HCT116 (cell line): ENCODE measurements at regions not wholly inside any gene's neighbourhood (a gene's known extent, or its start where the extent isn't known, plus 50 kb on each side); places are given as distances from the start of the nearest gene placed in this dataset.

Source experiments
- ATAC-seq: fragments of 200-7000 bp; cut with Tn5 transposase; 2 replicates; pipeline ENCODE4 v1.9.1; 2020; ENCODE audit warnings: mild to moderate bottlenecking, moderate library complexity
- BruUV-seq: library from RNA; stranded (reverse); fragments of 400-500 nt; replicated peaks from 2 replicates; lab custom pipeline; 2021; lab: Mats Ljungman, UMichigan
- CTCF ChIA-PET: fragments of 300-600 bp; sonication (Branson Sonifier 250); formaldehyde crosslinking; loops from one replicate; lab custom pipeline; 2021; ENCODE audit warnings: antibody characterized with exemption; lab: Charles Lee
- POLR2A ChIA-PET: fragments of 300-600, 350-600 bp; sonication (Branson Sonifier 250); formaldehyde crosslinking; loops from one replicate; lab custom pipeline; 2021; ENCODE audit warnings: antibody characterized with exemption; lab: Charles Lee
- RAD21 ChIA-PET, 2 experiments: fragments of 300-600 bp; sonication (Branson Sonifier 250); formaldehyde crosslinking; loops; one replicate each; lab custom pipeline; 2023; ENCODE audit warnings: low total read pairs in 2 of 2; ENCODE audit not compliant: uncharacterized antibody in 2 of 2, unreplicated experiment in 2 of 2, low non-redundant PET in 1 of 2; lab: Charles Lee
- DNase-seq: peaks from one replicate; pipeline ENCODE4 v3.0.0-alpha.2; 2010; ENCODE audit warnings: low read depth, low spot score
- H2AFZ ChIP-seq: fragments of 200-600 bp; shearing (Covaris generic), sonication (generic); 2 replicates; pipeline ENCODE4 v1.6.1; 2017; ENCODE audit warnings: low read depth, mixed run types, mixed read lengths, antibody characterized with exemption, low read length; ENCODE audit not compliant: poor library complexity, severe bottlenecking
- H3K27ac ChIP-seq: 2 replicates; pipeline ENCODE4 v1.5.1; 2012; ENCODE audit warnings: low read depth, low read length
- H3K27me3 ChIP-seq: fragments of 200-600 bp; sonication (generic); 2 replicates; pipeline ENCODE4 v1.6.1; 2016; ENCODE audit warnings: mixed run types, low read length, mixed read lengths; ENCODE audit not compliant: insufficient read depth
- H3K36me3 ChIP-seq, 2 experiments: fragments of 200-500 bp in 1 of 2; fragments of 200-600 bp in 1 of 2; sonication (Bioruptor generic) in 1 of 2; sonication (generic) in 1 of 2; 2 replicates each; pipeline versions ENCODE4 v1.5.1 to v1.6.1; 2014 to 2016; ENCODE audit warnings: low read length in 2 of 2, inconsistent platforms in 1 of 2, mixed read lengths in 1 of 2, mixed run types in 1 of 2; ENCODE audit not compliant: insufficient read depth in 2 of 2, control insufficient read depth in 1 of 2
- H3K4me1 ChIP-seq, 2 experiments: fragments of 200-600 bp in 1 of 2; sonication (generic) in 1 of 2; 2 replicates each; pipeline versions ENCODE4 v1.5.1 to v1.6.1; 2012 to 2017; ENCODE audit warnings: low read length in 2 of 2, inconsistent platforms in 1 of 2, mild to moderate bottlenecking in 1 of 2, mixed read lengths in 1 of 2, mixed run types in 1 of 2, moderate library complexity in 1 of 2; ENCODE audit not compliant: insufficient read depth in 2 of 2, control insufficient read depth in 1 of 2
- H3K4me2 ChIP-seq: fragments of 200-600 bp; sonication (generic); 2 replicates; pipeline ENCODE4 v1.6.1; 2017; ENCODE audit warnings: mixed run types, low read length, mixed read lengths
- H3K4me3 ChIP-seq, 2 experiments: fragments of 200-600 bp in 1 of 2; sonication (generic) in 1 of 2; replicated peaks in 1 of 2; 2 replicates each; pipeline ENCODE4 v1.5.1; 2011 to 2016; ENCODE audit warnings: low read length in 2 of 2, control low read depth in 1 of 2, low read depth in 1 of 2, mild to moderate bottlenecking in 1 of 2, mixed read lengths in 1 of 2, mixed run types in 1 of 2
- H3K79me2 ChIP-seq: fragments of 200-600 bp; sonication (generic); 2 replicates; pipeline ENCODE4 v1.6.1; 2017; ENCODE audit warnings: mild to moderate bottlenecking, mixed run types, low read length, moderate library complexity, mixed read lengths; ENCODE audit not compliant: insufficient read depth
- H3K9ac ChIP-seq: fragments of 200-600 bp; sonication (generic); 2 replicates; pipeline ENCODE4 v1.6.1; 2016; ENCODE audit warnings: low read length, mixed read lengths
- H3K9me2 ChIP-seq: fragments of 200-600 bp; sonication (generic), shearing (Covaris generic); 2 replicates; pipeline ENCODE4 v1.6.1; 2017; ENCODE audit warnings: mixed run types, mild to moderate bottlenecking, moderate library complexity; ENCODE audit not compliant: insufficient read depth
- H3K9me3 ChIP-seq, 2 experiments: fragments of 200-500 bp in 1 of 2; fragments of 200-600 bp in 1 of 2; sonication (Bioruptor generic) in 1 of 2; sonication (generic) in 1 of 2; 2 replicates each; pipeline ENCODE4 v1.6.1; 2014 to 2017; ENCODE audit warnings: low read length in 2 of 2, mixed read lengths in 2 of 2, inconsistent platforms in 1 of 2, low read depth in 1 of 2, mild to moderate bottlenecking in 1 of 2, mixed run types in 1 of 2, moderate library complexity in 1 of 2; ENCODE audit not compliant: control insufficient read depth in 1 of 2, insufficient read depth in 1 of 2
- H4K20me1 ChIP-seq: fragments of 200-600 bp; sonication (generic), shearing (Covaris generic); 2 replicates; pipeline ENCODE4 v1.6.1; 2017; ENCODE audit warnings: mixed run types, mild to moderate bottlenecking, moderate library complexity; ENCODE audit not compliant: insufficient read depth
- CEBPB ChIP-seq: IDR thresholded peaks from 2 replicates; pipeline ENCODE4 v1.6.1; 2012; ENCODE audit warnings: low read depth
- EZH2phosphoT487 ChIP-seq: fragments of 200-600 bp; IDR thresholded peaks from 2 replicates; pipeline ENCODE4 v1.6.1; 2018; ENCODE audit warnings: antibody characterized with exemption, borderline replicate concordance
- POLR2A ChIP-seq: IDR thresholded peaks from 2 replicates; pipeline ENCODE4 v1.7.0; 2011; ENCODE audit warnings: borderline replicate concordance; ENCODE audit not compliant: insufficient read depth, insufficient read length; ENCODE audit errors: extremely low read depth
- REST ChIP-seq: IDR thresholded peaks from 2 replicates; pipeline ENCODE4 v1.6.1; 2012; ENCODE audit warnings: low read depth
- intact Hi-C: fragments of 100-400 bp; cut with micrococcal nuclease; formaldehyde crosslinking; loops from 2 replicates; pipeline ENCODE4 v1.10.0; 2022
- TF ChIP-seq, protein P1 (sequence below): IDR thresholded peaks from 2 replicates; pipeline ENCODE4 v1.6.1; 2011; ENCODE audit warnings: mild to moderate bottlenecking, low read length, moderate library complexity; ENCODE audit not compliant: insufficient replicate concordance; ENCODE audit errors: extremely low read depth

- H3K4me2 ChIP-seq, result no peak overlapping the region
These were observed 126.3 kb upstream of the JUN start for GRCh38 chr1:58909914-58910681.

More at GRCh38 chr1:58909914-58910681, 126.3 kb upstream of the JUN start:
- Histone ChIP-seq H3K36me3 (no peaks in the 10 kb centered on the region), H3K27ac (no peak overlapping the region), H3K79me2 (no peaks in the 10 kb centered on the region), H3K4me1 (no peaks in the 10 kb centered on the region), H3K9me2 (no peaks in the 10 kb centered on the region; the same call in 1 of the 2 replicates), H2AFZ (peak overlapping the region; percentile 4), H3K4me3 (no peak overlapping the region), H3K27me3 (no peaks in the 10 kb centered on the region), H3K9ac (no peak overlapping the region), H4K20me1 (no peaks in the 10 kb centered on the region), H3K9me3 (no peaks in the 10 kb centered on the region; a peak in 1 of 4 replicates)
- BruUV-seq, result no TSS peak
- ATAC-seq, result no peak
- no peak for DNase-seq
- CTCF ChIA-PET, result no interaction called here
- POLR2A ChIA-PET, result no interaction called here
- TF ChIP-seq EZH2phosphoT487 (no peak), REST (no peak), POLR2A (no peak), CEBPB (no peak)
- TF ChIP-seq, protein P1, sequence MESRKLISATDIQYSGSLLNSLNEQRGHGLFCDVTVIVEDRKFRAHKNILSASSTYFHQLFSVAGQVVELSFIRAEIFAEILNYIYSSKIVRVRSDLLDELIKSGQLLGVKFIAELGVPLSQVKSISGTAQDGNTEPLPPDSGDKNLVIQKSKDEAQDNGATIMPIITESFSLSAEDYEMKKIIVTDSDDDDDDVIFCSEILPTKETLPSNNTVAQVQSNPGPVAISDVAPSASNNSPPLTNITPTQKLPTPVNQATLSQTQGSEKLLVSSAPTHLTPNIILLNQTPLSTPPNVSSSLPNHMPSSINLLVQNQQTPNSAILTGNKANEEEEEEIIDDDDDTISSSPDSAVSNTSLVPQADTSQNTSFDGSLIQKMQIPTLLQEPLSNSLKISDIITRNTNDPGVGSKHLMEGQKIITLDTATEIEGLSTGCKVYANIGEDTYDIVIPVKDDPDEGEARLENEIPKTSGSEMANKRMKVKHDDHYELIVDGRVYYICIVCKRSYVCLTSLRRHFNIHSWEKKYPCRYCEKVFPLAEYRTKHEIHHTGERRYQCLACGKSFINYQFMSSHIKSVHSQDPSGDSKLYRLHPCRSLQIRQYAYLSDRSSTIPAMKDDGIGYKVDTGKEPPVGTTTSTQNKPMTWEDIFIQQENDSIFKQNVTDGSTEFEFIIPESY, result no peak
- RAD21 ChIA-PET, result no interaction called here
- intact Hi-C loops, result loop anchor here (10.0 kb wide), 1 partner anchor 385 kb away; the partner anchor contains the start of gene FGGY
